Activated T-helper 1 cell treated with anti-CD3 and anti-CD28 coated beads, Interleukin-12 subunit alpha, Interleukin-12 subunit beta, Interleukin-2, Interleukin-4 antibody, amounts not matched to agents 30 ng/mL and 10 ng/mL and 1 ng/mL, durations not matched to agents 14 hours and 24 hours and 36 hours (primary cell): ENCODE measurements at regions not wholly inside any gene's neighbourhood (a gene's known extent, or its start where the extent isn't known, plus 50 kb on each side); places are given as distances from the start of the nearest gene placed in this dataset.

Experiments
- DNase-seq: peaks from one replicate; pipeline ENCODE4 v3.0.0; 2021; ENCODE audit warnings: low spot score
- H3K27ac Mint-ChIP-seq: one replicate; pipeline ENCODE4 v1.8.0; 2021; ENCODE audit warnings: mild to moderate bottlenecking, mixed read lengths
- H3K27me3 Mint-ChIP-seq: one replicate; pipeline ENCODE4 v1.8.0; 2022; ENCODE audit warnings: mild to moderate bottlenecking, moderate library complexity, mixed read lengths; ENCODE audit not compliant: insufficient read depth
- H3K36me3 Mint-ChIP-seq: one replicate; pipeline ENCODE4 v1.8.0; 2021; ENCODE audit warnings: low read depth, mixed read lengths
- H3K4me1 Mint-ChIP-seq: one replicate; pipeline ENCODE4 v1.8.0; 2021; ENCODE audit warnings: low read depth, mixed read lengths
- H3K4me3 Mint-ChIP-seq: one replicate; pipeline ENCODE4 v1.8.0; 2021; ENCODE audit warnings: mild to moderate bottlenecking, moderate library complexity, mixed read lengths
- H3K9me3 Mint-ChIP-seq: one replicate; pipeline ENCODE4 v1.8.0; 2021; ENCODE audit warnings: mixed read lengths
- intact Hi-C: fragments of 100-400 bp; cut with micrococcal nuclease; formaldehyde crosslinking; loops from one replicate; pipeline ENCODE4 v1.15.1; 2024

DNA sequence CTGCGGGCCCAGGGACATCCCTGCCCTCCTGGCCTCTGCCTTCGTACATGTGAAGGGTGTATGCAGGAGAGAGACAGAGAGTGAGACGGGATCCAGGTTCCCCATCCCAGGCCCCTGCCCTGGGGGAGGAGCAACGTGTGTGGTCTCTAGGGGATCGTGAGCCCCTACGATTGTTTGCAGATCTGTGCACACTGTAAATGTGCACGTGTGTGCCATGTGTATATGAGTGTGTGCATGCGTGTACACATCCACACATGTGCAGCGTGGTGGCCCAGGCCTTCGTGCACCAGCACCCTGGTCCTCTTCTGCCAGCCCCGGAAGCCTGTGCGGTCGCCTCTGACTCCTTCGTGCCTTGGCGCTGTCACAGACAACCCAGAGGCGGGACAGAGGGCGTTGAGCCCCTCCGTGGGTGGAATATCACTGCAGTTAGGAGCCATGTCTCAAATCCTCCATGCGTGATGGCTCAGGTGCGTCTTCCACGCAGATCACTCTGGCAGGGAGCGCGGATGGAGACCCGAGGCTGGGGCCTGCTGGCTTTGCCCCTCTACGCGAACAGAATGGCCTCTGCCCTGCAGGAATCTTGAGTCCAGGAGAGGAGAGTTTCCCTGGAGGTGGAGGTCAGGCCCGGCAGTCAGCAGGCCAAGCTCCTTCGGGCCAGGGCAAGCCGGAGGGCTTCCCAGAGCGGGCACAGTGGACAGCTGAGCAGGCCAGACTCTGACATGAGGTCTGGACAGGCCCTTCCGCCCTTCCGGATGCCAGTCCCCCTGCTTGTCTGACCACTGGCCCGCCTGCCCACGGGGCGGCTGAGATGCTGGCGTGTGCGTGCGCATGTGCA is 97.5 kb downstream of the UNCX start:
- Mint-ChIP-seq H3K4me1 (no peaks in the 10 kb centered on the region), H3K27ac (no peak overlapping the region), H3K27me3 (peaks cover 6% of the 10 kb centered on the region), H3K4me3 (no peak overlapping the region), H3K36me3 (no peaks in the 10 kb centered on the region), H3K9me3 (no peaks in the 10 kb centered on the region)
- intact Hi-C loops, result no loop called here
- no peak for DNase-seq

DNA sequence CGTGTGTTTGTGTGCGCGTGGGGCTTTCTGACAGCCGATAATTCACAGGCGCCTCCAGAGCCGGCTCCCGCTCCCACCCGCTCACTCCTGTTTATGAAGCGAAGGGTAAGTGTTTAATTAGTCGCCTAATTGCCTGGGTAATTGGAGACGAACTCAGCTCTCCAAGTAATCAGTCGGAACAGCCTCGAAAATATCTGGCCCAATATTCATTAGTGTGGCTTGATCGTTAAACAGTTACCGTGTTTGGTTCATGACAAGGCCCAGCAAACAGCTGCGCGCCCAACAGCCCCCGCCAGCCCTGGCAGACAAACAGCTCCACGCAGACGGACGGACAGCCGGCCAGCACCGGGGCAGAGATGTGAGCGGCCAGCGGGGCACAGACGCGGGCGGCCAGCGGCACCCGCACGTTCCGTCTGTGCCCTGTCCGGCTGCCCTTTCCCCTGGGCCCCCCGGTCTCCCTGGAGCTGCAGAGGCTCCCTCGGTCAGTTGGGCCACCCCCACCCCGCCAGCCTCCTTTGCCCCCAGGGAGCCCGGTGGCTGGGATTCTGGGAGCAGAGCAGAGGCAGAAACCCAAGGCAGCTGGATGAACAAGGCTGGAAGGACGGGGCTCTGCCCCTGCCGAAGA is 98.2 kb downstream of the UNCX start:
- peaks cover 6% of the 10 kb centered on the region for H3K27me3 Mint-ChIP-seq
- H3K4me3 Mint-ChIP-seq, result no peak overlapping the region
- no peak for DNase-seq
- intact Hi-C loops, result no loop called here
- no peaks in the 10 kb centered on the region for H3K36me3 Mint-ChIP-seq
- no peaks in the 10 kb centered on the region for H3K4me1 Mint-ChIP-seq
- peaks cover 4% of the 10 kb centered on the region for H3K9me3 Mint-ChIP-seq
- H3K27ac Mint-ChIP-seq, result no peak overlapping the region

DNA sequence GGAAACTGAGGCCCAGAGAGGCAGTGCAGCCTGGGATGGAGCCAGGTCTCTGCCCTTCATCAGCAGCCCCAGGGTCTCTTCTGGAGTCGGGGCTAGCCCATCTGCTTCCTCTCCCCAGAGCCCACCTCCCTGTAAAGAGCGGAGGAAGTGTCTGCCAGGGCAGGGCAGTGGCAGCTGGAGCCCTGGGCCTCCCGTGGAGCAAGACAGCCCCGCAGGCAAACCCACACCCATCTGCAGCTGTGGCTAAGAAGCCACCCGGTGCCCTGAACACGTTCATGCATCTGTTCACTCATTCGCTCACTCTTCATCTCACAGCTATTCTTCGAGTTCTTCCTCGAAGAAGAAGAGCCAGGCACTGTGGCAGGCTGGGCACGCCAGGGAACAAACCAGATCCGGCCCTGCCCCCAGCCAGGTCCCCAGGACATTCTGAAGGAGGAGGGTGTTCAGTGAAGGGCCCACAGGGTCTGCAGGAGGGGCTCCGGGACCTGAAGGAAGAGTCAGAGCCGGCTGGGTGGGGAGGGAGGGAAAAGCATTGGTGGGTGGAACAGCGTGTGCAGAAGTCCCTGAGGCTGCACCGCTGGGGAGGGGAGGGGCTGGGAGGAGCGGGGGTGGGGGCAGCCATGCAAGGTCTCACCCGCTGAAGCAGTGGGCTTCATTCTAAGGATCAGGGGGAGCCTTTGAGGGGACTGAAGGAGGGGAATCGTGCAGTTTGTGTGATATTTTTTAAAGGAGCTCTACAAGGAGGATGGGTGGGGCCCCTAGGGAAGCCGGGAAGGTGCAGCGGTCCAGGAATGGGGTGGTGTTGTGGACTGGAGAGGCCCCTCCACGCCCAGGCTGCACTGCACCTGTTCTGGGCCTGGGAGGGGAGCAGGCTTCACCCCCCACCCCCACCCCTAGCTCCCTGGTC is 99.1 kb downstream of the UNCX start:
- Mint-ChIP-seq H3K27ac (no peak overlapping the region), H3K4me1 (no peaks in the 10 kb centered on the region), H3K9me3 (peaks cover 13% of the 10 kb centered on the region), H3K27me3 (peaks cover 6% of the 10 kb centered on the region), H3K36me3 (no peaks in the 10 kb centered on the region), H3K4me3 (no peak overlapping the region)
- intact Hi-C loops, result no loop called here
- no peak for DNase-seq

DNA sequence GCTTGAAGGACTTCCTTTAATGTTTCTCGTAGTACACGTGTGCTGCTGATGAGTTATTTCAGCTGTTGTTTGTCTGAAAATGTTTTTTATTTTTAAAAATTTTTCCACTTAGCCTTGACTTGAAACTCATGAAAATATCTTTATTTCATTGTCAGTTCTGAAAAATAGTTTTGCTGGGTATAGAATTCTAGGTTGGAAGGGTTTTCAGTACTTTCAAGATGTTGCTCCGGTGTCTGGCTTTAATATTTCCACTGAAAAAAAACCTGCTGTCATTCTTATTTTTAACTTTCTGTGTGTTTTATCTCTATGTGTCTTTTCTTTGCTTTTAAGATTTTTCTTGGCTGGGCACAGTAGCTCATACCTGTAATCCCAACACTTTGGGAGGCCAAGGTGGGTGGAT is 103.8 kb downstream of the UNCX start:
- Mint-ChIP-seq H3K27ac (no peak overlapping the region), H3K36me3 (no peaks in the 10 kb centered on the region), H3K4me1 (no peaks in the 10 kb centered on the region), H3K9me3 (peaks cover 33% of the 10 kb centered on the region), H3K4me3 (no peak overlapping the region), H3K27me3 (peaks cover 4% of the 10 kb centered on the region)
- no peak for DNase-seq
- intact Hi-C loops, result no loop called here

DNA sequence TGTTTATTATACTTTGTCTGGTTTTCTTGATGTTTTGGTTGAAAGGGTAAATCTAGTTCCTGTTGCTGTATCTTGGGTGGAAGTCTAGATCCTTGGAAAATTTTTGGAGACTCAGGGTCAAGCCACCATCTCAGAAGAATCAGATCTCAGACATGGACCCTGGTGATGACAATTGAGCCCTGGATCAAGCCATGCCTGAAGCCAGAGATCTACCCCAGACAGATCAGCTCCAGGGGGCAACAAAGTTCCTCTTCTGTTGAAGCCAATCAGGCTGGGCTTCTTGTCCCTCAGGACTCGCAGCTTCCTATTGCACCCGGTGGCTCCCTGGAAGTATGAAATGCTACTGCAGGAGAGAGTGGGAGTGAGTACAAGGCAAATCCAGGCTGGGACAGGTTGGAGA is 106.9 kb downstream of the UNCX start:
- Mint-ChIP-seq H3K27me3 (no peaks in the 10 kb centered on the region), H3K27ac (no peak overlapping the region), H3K9me3 (peaks cover 37% of the 10 kb centered on the region), H3K36me3 (no peaks in the 10 kb centered on the region), H3K4me3 (no peak overlapping the region), H3K4me1 (no peaks in the 10 kb centered on the region)
- intact Hi-C loops, result no loop called here
- no peak for DNase-seq

DNA sequence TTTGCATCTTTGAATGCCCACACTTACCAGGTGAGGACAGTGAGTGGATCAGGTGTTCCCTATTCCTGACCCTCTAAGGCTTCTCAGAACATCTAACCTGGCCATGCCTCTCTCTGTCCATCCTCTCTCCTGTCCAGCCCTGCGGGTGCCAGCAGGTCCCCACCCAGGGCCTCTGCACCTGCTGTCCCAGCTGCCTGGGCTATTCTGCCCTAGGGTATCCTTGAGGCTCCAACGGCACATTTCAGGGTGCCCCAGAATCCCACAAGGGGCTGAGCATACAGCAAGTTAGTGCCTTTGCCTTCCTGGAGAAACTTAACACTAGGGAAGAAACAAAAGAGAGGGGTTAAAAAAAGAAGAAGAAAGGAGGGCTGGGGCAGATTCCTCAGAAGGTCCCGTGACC is 107.4 kb downstream of the UNCX start:
- no peak for DNase-seq
- H3K27ac Mint-ChIP-seq, result no peak overlapping the region
- intact Hi-C loops, result no loop called here
- peaks cover 37% of the 10 kb centered on the region for H3K9me3 Mint-ChIP-seq
- H3K4me1 Mint-ChIP-seq, result no peaks in the 10 kb centered on the region
- H3K36me3 Mint-ChIP-seq, result no peaks in the 10 kb centered on the region
- no peaks in the 10 kb centered on the region for H3K27me3 Mint-ChIP-seq
- H3K4me3 Mint-ChIP-seq, result no peak overlapping the region

DNA sequence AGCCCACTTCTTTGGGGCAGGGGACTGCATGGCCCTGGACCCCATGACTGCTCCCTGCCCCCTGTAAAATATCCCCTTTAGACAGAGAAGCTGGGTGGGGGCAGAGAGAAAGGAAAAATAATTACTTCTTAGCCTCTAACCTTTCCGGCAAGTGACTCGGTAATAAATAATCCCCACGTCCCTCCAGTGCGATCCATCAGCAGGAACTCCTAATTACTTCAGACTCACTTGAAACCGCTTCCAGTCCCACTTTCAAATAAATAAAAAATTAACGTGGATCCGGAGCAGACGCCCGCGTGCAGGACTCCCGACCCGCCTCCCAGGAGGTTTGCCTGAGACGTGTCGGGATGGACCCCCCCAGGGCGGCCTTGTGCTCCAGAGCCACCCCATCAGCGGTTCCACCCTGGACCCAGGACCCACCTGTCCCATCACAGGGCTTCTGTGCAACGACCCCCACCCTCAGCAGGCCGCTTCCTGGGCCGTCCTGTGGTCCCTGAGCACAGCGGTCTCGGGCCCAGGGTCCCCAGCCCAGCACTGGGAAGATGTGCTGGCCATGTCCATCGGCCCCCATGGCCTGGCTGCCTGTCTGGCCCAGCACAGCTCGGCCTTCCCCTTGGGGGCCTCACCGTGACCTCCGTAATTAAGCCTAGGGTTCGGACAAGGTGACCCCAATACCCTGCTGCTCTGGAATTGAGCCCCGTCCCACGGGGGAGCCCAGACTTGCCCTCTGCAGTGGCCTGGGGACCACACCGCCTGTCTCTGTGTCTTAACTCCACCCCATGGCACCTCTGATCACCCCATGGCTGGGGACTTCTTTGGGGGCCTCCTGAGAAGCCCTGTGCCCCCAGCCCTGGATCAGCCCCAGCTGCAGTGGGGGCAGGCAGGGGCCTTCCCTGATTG is 108.0 kb downstream of the UNCX start:
- intact Hi-C loops, result no loop called here
- DNase-seq, result no peak
- Mint-ChIP-seq H3K4me1 (no peaks in the 10 kb centered on the region), H3K9me3 (peaks cover 35% of the 10 kb centered on the region), H3K4me3 (no peak overlapping the region), H3K27ac (no peak overlapping the region), H3K27me3 (no peaks in the 10 kb centered on the region), H3K36me3 (no peaks in the 10 kb centered on the region)

DNA sequence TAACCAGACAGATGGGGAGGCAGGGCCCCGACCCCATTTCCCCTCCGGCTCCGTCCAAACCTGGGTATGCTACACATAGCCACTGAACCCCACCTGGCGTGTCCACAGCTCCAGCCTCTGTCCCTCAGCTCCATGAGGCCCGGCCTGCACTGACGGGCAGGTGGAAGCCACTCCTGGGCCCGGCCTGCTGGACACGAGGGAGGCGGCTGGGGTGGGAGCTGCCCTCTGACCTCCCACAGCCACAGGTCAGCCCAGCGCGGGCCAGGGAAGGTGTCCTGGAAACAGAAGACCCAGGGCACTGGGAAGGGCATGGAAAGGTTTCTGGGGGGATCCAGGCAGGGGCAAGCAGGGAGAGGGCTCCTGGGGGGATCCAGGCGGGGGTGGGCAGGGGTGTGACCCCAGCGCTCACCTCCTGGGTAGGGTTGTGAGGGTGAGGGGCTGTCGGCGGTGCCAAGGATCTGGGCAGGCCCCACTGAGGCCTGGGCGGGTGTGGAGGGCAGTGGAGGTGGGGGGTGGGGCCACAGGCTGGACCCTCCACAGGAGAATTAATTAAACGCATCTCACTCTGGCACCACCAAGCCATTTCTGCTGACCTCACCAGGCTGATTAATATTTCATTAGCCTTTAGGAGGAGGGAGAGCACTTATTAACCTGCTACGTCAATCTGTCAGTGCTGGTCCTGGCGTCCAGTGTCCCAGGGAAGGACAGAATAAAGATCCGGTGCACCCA is 108.9 kb downstream of the UNCX start:
- no peak for DNase-seq
- no peaks in the 10 kb centered on the region for H3K4me1 Mint-ChIP-seq
- no peaks in the 10 kb centered on the region for H3K36me3 Mint-ChIP-seq
- no peak overlapping the region for H3K27ac Mint-ChIP-seq
- intact Hi-C loops, result no loop called here
- H3K4me3 Mint-ChIP-seq, result no peak overlapping the region
- no peaks in the 10 kb centered on the region for H3K27me3 Mint-ChIP-seq
- peaks cover 27% of the 10 kb centered on the region for H3K9me3 Mint-ChIP-seq

DNA sequence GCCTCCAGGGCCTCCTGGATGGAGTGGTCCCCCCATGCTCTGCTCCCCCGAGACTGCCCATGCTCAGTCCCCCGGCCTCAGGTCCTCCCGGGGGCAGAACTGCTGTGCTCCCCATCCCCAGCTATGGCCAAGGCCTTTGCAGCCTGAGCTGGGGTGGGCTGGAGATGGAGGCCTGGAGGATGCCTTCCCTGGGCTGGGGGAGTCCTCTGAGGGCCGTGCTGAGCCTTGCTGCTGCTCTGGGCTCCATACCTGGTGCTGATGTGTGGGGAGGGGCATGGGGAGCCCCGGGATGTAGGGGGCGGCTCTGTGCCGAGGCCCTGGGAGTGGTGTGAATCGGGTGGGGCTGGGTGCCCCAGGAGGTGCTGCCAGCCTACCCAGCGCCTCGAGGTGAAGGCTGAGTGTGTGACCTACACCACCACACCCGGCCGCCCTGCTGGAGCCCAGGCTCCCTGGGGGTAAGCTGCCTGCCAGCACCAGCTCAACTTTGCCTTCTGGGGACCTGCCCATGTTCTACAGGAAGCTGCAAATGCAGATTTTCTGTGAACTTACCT is 109.5 kb downstream of the UNCX start:
- Mint-ChIP-seq H3K27me3 (no peaks in the 10 kb centered on the region), H3K9me3 (peaks cover 21% of the 10 kb centered on the region), H3K4me1 (no peaks in the 10 kb centered on the region), H3K4me3 (no peak overlapping the region), H3K27ac (no peak overlapping the region), H3K36me3 (no peaks in the 10 kb centered on the region)
- intact Hi-C loops, result no loop called here
- no peak for DNase-seq

DNA sequence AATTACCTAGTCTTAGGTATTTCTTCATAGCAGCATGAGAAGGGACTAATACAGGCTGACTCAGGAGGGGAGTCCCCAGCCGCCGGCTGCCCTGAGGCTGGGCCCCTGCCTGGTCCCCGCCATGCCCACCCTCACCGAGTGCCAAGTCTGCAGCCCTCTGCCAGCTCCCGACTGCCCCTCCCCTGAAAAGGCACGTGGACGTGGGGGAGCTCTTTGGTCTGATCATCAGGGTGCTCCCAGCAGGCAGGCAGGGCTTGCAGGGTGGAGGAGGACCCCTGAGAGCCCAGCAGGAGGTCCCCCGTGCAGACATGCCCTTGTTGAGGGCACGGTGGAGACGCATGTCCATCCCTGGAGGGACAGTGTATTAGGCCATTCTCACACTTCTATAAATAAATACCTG is 110.9 kb downstream of the UNCX start:
- DNase-seq, result no peak
- H3K4me1 Mint-ChIP-seq, result no peaks in the 10 kb centered on the region
- intact Hi-C loops, result no loop called here
- H3K27ac Mint-ChIP-seq, result no peak overlapping the region
- H3K9me3 Mint-ChIP-seq, result peaks cover 12% of the 10 kb centered on the region
- H3K27me3 Mint-ChIP-seq, result no peaks in the 10 kb centered on the region
- H3K4me3 Mint-ChIP-seq, result no peak overlapping the region
- H3K36me3 Mint-ChIP-seq, result no peaks in the 10 kb centered on the region

DNA sequence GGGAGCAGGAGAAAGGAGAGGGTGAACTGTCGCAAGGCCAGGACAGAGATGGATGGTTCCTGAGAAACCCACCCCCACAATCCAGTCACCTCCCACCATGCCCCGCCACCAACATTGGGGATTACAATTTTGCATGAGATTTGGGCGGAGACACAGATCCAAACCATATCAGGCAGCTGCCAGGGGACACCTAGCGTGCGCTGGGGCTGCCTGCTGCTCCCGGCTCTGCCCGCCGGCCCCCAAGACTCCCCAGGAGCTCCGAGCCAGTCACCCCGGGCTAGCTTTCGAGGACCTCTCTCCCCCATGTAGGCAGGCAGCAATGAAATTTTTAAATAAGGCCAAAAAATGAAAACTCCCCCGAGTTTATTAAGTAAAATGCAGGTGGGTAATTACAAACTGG is 111.7 kb downstream of the UNCX start:
- Mint-ChIP-seq H3K9me3 (peaks cover 7% of the 10 kb centered on the region), H3K27ac (no peak overlapping the region), H3K36me3 (no peaks in the 10 kb centered on the region), H3K4me1 (no peaks in the 10 kb centered on the region), H3K27me3 (no peaks in the 10 kb centered on the region), H3K4me3 (no peak overlapping the region)
- DNase-seq, result no peak
- intact Hi-C loops, result no loop called here
